Stimulated activated CD8-positive, alpha-beta memory T cell treated with anti-CD3 and anti-CD28 coated beads, Interleukin-15, amount 100 ng/mL, for 4 hours (primary cell): ENCODE measurements at regions not wholly inside any gene's neighbourhood (a gene's known extent, or its start where the extent isn't known, plus 50 kb on each side); places are given as distances from the start of the nearest gene placed in this dataset.
"Not testable (repeated sequence)": the region's sequence is repeated elsewhere in the genome, so short reads cannot be mapped to it uniquely, and the experiment has no call there.

Experiments used
- DNase-seq, 2 donors: peaks; one replicate each; pipeline ENCODE4 v3.0.0-alpha.2; 2020; ENCODE audit warnings: low read depth in 2 of 2

GRCh38 chr3:72086042-72086742, 301.2 kb upstream of the PROK2 start:
- DNase-seq, result no peak

- DNase-seq, result no peak
Observed at GRCh38 chr3:72085036-72085435, 300.1 kb upstream of the PROK2 start.

GRCh38 chr3:72082776-72083462, 298.0 kb upstream of the PROK2 start:
- DNase-seq, result no peak

- no peak for DNase-seq
Observed at GRCh38 chr3:72082186-72082715, 297.3 kb upstream of the PROK2 start.

GRCh38 chr3:72081471-72082185, 296.7 kb upstream of the PROK2 start:
- DNase-seq, result no peak

GRCh38 chr3:72080800-72081199, 295.9 kb upstream of the PROK2 start:
- no peak for DNase-seq

- no peak for DNase-seq
Observed at GRCh38 chr3:72080095-72080494, 295.1 kb upstream of the PROK2 start.

GRCh38 chr3:72079369-72079872, 294.5 kb upstream of the PROK2 start:
- no peak for DNase-seq

- no peak for DNase-seq
Observed at GRCh38 chr3:72078676-72079368, 293.9 kb upstream of the PROK2 start.

GRCh38 chr3:72077473-72078259, 292.7 kb upstream of the PROK2 start:
- no peak for DNase-seq

GRCh38 chr3:72075848-72076247, 290.9 kb upstream of the PROK2 start:
- not testable (repeated sequence) for DNase-seq

- no peak for DNase-seq
Observed at GRCh38 chr3:72071624-72072023, 286.7 kb upstream of the PROK2 start.

GRCh38 chr3:72070005-72070404, 285.1 kb upstream of the PROK2 start:
- no peak for DNase-seq

GRCh38 chr3:72069543-72069942, 284.6 kb upstream of the PROK2 start:
- no peak for DNase-seq

- DNase-seq, result no peak
Observed at GRCh38 chr3:72068621-72069020, 283.7 kb upstream of the PROK2 start.

GRCh38 chr3:72067721-72068120, 282.8 kb upstream of the PROK2 start:
- DNase-seq, result no peak

- DNase-seq, result no peak
Observed at GRCh38 chr3:72065872-72066641, 281.1 kb upstream of the PROK2 start.

- DNase-seq, result no peak
Observed at GRCh38 chr3:72065236-72065635, 280.3 kb upstream of the PROK2 start.

GRCh38 chr3:72064727-72065126, 279.8 kb upstream of the PROK2 start:
- DNase-seq, result not testable (repeated sequence)

GRCh38 chr3:72062017-72062416, 277.1 kb upstream of the PROK2 start:
- DNase-seq, result no peak
